ENCODE measurements at regions not wholly inside any gene's neighbourhood (a gene's known extent, or its start where the extent isn't known, plus 50 kb on each side); places are given as distances from the start of the nearest gene placed in this dataset.
"Not testable (repeated sequence)": the region's sequence is repeated elsewhere in the genome, so short reads cannot be mapped to it uniquely, and the experiment has no call there.

DNA sequence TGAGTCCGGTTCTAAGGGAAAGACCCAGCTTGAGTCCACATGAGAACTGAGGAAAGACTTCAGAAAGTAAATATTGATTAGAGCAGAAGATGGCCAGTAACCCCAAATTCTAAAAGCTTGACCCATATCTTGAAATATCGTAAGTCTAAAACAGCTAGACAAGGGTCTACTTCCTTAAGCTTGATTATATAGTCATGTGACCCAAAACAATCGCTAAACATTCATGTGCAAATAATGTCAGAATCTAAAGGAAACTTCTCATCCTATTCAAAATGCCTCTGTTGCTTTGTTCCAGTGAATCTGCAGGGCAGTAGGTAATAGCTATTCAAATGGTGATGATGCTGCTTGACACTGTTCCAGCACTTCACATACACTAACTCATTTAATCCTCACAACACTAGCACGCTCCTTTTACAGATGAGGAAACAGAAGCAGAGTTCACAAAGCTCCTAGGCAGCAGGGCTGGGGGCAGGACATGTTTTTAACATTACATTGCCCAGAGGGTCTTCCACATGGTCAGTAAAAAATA lies 52.6 kb downstream of the TCF20 start:
- peak; percentile 5 for DNase-seq (ENCODE audit: low spot score)

GRCh38 chr22:42217019-42217751 lies 53.3 kb downstream of the TCF20 start:
- DNase-seq (ENCODE audit: low spot score): no peak

DNA sequence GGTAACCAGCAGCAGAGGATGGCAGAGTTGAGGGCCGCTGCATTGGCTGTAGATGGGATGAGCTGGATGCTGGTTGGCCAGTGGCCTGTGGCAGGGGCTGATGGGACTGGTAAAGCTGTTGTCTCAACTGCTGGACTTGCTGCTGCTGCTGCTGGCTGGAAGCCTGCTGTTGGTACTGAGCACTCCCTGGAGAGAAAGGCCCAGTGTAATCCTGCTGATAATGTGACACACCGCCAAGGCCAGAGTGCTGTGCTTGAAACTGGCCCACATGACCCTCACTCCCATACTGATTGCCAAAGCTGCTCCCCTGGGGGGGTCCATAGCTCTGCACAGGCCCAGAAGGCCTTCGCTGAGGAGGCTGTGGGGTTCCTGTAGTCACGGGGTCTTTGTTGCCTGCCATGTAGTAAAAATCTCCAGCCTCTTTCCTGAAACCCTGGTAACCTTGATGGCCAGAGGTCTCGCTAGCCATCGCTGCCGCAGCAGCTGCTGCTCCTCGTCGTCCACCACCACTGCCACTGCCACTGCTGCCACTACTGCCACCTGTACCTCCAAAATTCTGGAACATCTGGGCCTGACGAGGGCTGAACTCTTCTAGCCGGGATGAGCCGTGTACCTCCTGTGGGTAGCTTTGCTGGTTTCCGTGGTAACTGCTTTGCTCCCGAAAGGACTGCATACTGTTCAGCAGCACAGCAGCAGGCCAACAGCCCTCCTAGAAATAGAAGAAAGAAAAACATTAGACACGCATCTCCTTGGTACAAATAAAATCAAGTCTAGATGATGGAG lies 55.6 kb downstream of the TCF20 start:
- peak; percentile 96 for DNase-seq (ENCODE audit: low spot score)

DNA sequence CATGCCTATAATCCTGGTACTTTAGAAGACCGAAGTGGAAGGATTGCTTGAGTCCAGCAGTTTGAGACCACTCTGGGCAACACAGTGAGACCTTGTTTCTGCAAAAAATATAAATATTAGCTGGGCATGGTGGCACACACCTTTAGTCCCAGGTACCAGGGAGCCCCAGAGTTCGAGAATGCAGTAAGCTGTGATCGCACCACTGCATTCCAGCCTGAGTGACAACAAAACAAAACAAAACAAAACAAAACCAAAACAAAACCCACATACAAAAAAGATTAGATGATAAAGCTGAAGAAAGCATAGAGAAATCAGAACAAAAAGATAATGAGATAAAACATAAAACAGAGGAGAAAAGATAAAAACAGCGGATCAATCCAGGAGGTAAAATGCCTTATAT lies 62.1 kb downstream of the TCF20 start:
- no peak for DNase-seq (ENCODE audit: low spot score)

DNA sequence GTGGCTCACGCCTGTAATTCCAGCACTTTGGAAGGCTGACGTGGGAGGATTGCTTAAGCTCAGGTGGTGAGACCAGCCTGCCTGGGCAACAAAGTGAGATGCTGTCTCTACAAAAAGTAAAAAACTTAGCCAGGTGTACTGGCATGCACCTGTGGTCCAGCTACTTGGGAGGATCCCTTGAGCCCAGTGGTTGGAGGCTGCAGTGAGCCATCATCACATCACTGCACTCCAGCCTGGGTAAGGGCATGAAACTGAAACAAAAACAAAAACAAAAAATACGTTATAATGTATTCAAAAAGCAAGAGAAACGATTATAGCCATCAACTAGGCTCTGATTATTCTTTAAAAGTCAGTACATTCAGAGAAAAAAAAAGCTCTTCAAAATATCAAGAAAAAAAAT lies 62.5 kb downstream of the TCF20 start:
- DNase-seq (ENCODE audit: low spot score): no peak

- no peak for DNase-seq (ENCODE audit: low spot score)
Measured at GRCh38 chr22:42203609-42204008, 66.8 kb downstream of the TCF20 start.

DNA sequence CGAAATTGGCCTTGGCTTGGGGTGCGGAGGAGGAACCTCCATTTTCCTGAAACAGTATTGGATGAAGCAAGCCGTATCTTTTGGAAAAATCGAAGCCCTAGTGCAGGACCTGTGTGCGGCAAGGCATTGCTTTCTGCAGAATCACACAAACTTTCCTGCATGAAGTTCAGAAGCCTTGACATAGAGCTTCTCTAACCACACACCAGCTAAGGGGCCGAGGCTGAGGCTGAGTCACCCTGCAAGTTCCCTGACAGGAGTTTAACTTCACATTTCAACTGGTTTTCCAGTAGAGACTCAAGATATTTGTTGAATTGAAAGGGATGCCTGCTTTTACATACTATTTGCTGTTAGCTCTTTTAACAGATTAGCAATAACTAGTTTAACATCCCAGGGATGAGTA lies 67.8 kb downstream of the TCF20 start:
- no peak for DNase-seq (ENCODE audit: low spot score)

GRCh38 chr22:42202048-42202447 lies 68.4 kb downstream of the TCF20 start:
- no peak for DNase-seq (ENCODE audit: low spot score)

DNA sequence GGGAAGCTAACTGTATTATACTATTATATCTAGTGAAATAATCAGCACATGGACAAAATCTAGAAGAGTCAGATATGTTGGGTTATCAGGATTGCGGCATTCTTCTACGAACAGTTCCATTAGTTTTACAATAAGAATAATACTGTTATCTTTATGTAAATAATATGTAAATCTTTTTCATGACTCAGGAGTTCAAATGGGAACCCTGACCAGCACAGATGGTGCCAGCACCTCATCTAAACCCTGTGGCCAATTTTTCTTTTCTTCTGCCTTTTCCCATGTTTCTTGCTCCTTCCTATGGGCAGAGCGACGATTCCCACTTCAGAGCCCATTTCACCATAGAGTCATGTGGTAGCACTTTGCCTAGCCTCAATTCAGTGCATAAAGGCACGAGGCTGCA lies 68.4 kb upstream of the CYP2D6 start:
- no peak for DNase-seq (ENCODE audit: low spot score)

DNA sequence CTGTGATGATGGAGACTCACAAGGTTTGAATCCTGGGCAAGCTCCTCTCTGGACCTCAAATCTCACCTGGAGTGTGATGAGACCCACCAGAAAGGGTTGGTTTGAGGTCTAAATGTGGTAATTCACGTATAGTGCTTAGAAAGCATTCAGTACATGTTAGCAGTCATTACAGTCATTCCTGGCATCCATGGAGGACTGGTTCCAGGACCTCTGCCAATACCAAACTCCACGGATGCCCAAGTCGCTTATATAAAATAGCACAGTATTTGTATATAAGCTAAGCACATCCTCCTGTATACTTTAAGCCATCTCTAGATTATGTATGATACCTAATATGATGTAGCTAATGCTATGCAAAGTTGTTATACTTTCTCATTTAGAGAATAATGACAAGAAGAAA lies 67.6 kb upstream of the CYP2D6 start:
- no peak for DNase-seq (ENCODE audit: low spot score)

DNA sequence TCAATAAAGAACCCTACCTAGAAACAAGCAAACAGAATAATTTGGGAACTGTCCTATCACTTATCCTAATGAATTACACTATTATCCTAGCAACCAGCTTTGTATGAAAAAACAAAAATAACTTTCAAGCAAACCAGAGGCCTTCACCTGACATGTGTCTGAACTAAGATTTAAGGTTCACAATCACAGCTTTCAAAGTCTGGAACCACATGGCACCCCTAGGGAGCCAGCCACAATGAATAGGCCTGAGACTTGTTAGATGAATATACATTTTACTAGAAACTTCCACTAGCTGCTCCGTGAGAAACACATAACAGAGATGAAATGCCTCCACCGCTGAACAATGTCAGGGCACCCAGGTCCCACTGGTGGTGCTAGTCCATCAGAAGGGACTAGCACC lies 65.8 kb upstream of the CYP2D6 start:
- DNase-seq (ENCODE audit: low spot score): no peak

- no peak for DNase-seq (ENCODE audit: low spot score)
Measured at GRCh38 chr22:42194953-42195352, 64.3 kb upstream of the CYP2D6 start.

GRCh38 chr22:42194104-42194851 lies 63.7 kb upstream of the CYP2D6 start:
- DNase-seq (ENCODE audit: low spot score): no peak

DNA sequence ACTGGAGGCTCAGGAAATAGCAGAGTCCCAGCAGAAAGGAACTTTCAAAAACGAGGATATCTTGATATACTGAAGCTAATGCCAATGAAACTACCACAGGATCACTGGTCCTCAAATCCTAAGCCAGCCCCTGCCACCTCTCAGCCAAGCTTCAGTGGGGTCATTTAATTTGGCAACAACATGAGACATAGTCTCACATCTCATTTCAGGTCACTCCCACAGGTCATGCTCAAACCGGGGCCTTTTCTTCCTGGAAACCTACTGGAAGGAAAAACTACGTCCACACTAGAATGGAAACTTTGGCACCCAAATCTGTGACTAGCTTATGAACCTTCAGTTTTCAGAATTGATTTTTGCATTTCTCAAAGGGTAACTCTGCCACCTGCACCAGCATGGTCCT lies 61.9 kb upstream of the CYP2D6 start:
- DNase-seq (ENCODE audit: low spot score): no peak

- no peak for DNase-seq (ENCODE audit: low spot score)
Measured at GRCh38 chr22:42190274-42190673, 59.7 kb upstream of the CYP2D6 start.

GRCh38 chr22:42189761-42190160 lies 59.2 kb upstream of the CYP2D6 start:
- no peak for DNase-seq (ENCODE audit: low spot score)

DNA sequence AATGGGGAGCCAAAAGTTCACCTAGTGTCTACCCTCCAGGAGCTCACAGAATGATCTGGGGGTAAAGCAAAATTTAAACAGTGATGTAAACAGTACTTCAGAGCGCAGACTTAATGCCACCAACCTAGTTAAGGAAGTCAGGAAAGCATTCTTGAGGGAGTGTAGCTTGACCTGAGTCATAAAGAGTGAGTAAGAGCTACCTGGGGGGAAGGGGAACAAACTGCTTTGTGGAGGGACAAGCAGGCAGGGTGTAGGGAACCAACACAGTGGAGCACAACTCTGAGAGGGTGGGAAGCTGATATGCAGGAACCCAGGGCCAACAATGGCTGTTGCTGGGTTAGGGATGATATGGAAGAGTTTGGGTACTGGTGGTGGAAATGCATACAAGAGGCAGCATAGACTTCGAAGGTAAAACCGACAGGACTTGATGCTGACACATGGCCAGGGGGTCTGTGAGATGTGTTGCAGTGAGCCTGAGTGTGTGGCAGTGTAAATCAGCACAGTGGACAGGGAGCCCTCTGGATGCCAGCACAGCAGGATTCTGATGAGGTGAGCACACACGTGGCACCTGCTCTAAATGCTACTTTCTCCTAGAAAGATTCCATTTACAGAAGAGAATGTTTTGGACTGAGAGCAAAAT lies 58.3 kb upstream of the CYP2D6 start:
- DNase-seq (ENCODE audit: low spot score): no peak

DNA sequence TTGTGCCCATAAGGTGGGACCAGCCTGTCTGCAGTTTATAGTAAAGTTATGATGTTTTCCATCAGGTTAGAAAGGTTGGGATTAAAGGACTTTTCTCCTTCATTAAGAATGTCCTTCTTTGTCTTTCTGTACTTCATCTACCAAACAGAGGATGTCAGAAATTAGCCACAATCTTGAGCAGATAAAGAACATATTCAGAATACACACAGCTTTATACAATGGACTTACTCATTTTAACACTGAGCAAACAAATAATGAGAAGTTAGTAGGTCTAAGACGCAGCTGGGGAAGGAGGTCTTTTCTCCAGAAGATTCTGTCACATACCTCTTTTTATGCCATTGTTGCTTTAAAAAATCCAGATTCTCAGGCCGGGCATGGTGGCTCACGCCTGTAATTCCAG lies 57.0 kb upstream of the CYP2D6 start:
- no peak for DNase-seq (ENCODE audit: low spot score)

DNA sequence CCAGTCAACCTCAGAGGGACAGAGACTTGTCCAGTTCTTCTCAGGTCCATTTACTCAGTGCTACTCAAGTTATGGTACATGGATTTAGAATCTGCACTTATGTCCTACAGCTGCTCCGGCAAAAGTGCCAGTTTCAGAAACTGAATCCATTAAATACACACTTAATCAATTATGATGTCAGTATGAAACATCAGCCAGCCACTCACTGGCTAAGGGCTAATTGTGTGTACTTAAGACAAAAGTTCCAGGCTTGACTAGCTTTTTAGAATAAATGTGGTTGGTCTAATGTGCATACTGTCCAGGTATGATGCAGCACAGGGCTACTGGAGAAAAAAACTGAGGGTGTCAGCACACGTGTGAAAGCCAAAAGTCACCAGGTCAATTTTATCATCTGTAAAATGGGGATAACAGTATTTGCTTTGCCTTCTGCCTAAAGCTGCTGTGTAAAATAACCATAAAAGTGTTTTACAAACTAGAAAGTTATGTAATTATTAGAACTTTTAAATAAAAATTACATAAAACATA lies 55.4 kb upstream of the CYP2D6 start:
- DNase-seq (ENCODE audit: low spot score): no peak

- no peak for DNase-seq (ENCODE audit: low spot score)
Measured at GRCh38 chr22:42184852-42185251, 54.2 kb upstream of the CYP2D6 start.

GRCh38 chr22:42183461-42184059 lies 53.0 kb upstream of the CYP2D6 start:
- DNase-seq (ENCODE audit: low spot score): not testable (repeated sequence)
